SK-N-SH (cell line): ENCODE measurements at regions not wholly inside any gene's neighbourhood (a gene's known extent, or its start where the extent isn't known, plus 50 kb on each side); places are given as distances from the start of the nearest gene placed in this dataset.

Experiments
- CTCF ChIA-PET: fragments of 300-600, 350-600 bp; formaldehyde crosslinking; extraction: SDS; loops from one replicate; lab custom pipeline; 2021; lab: Yijun Ruan, JAX
- POLR2A ChIA-PET: fragments of 350-600 bp; sonication (Branson Sonifier 250); formaldehyde crosslinking; extraction: SDS; loops from one replicate; lab custom pipeline; 2020; ENCODE audit warnings: antibody characterized with exemption, inconsistent platforms; lab: Yijun Ruan, JAX
- DNase-seq: peaks from one replicate; pipeline ENCODE4 v3.0.0; 2012
- H2AFZ ChIP-seq: fragments of 200-600 bp; sonication (generic); 2 replicates; pipeline ENCODE4 v1.8.1; 2016; ENCODE audit warnings: antibody characterized with exemption, mild to moderate bottlenecking, low read depth
- H3F3A ChIP-seq: fragments of 200-600 bp; sonication (generic); replicated peaks from 2 replicates; pipeline ENCODE3; 2016; ENCODE audit warnings: antibody characterized with exemption, mild to moderate bottlenecking; ENCODE audit not compliant: insufficient read depth
- H3K27ac ChIP-seq, 2 experiments: fragments of 200-500 bp in 1 of 2; fragments of 200-600 bp in 1 of 2; sonication (Bioruptor generic) in 1 of 2; sonication (generic), shearing (Covaris generic) in 1 of 2; 2 replicates each; pipeline versions ENCODE4 v1.5.1 to v1.6.1; 2014 to 2016; ENCODE audit warnings: low read depth in 2 of 2, inconsistent platforms in 1 of 2, low read length in 1 of 2, mild to moderate bottlenecking in 1 of 2, mixed read lengths in 1 of 2
- H3K27me3 ChIP-seq: fragments of 200-600 bp; sonication (generic), shearing (Covaris generic); 2 replicates; pipeline ENCODE4 v1.6.1; 2016; ENCODE audit warnings: mixed run types; ENCODE audit not compliant: insufficient read depth
- H3K36me3 ChIP-seq, 2 experiments: fragments of 200-500 bp in 1 of 2; fragments of 200-600 bp in 1 of 2; sonication (Bioruptor generic) in 1 of 2; sonication (generic) in 1 of 2; replicated peaks in 1 of 2; 2 replicates each; pipeline versions ENCODE3 to v1.5.1; 2014 to 2016; ENCODE audit warnings: low read length in 1 of 2, mild to moderate bottlenecking in 1 of 2; ENCODE audit not compliant: insufficient read depth in 2 of 2, control insufficient read depth in 1 of 2
- H3K4me1 ChIP-seq, 2 experiments: fragments of 200-500 bp in 1 of 2; fragments of 200-600 bp in 1 of 2; sonication (Bioruptor generic) in 1 of 2; sonication (generic), shearing (Covaris generic) in 1 of 2; 2 replicates each; pipeline versions ENCODE4 v1.5.1 to v1.6.1; 2014 to 2016; ENCODE audit warnings: low read depth in 1 of 2, low read length in 1 of 2, mixed run types in 1 of 2; ENCODE audit not compliant: insufficient read depth in 2 of 2, control insufficient read depth in 1 of 2
- H3K4me2 ChIP-seq: fragments of 200-600 bp; sonication (generic), shearing (Covaris generic); 2 replicates; pipeline ENCODE4 v1.6.1; 2017; ENCODE audit warnings: mixed run types
- H3K4me3 ChIP-seq, 2 experiments: fragments of 200-500 bp in 1 of 2; fragments of 200-600 bp in 1 of 2; sonication (Bioruptor generic) in 1 of 2; sonication (generic), shearing (Covaris generic) in 1 of 2; 2 replicates each; pipeline versions ENCODE4 v1.5.1 to v1.8.1; 2014 to 2016; ENCODE audit warnings: low read depth in 2 of 2, inconsistent platforms in 1 of 2, low read length in 1 of 2, mild to moderate bottlenecking in 1 of 2, mixed read lengths in 1 of 2, moderate library complexity in 1 of 2
- H3K79me2 ChIP-seq: fragments of 200-600 bp; sonication (generic); 2 replicates; pipeline ENCODE4 v1.8.1; 2017; ENCODE audit warnings: mild to moderate bottlenecking; ENCODE audit not compliant: insufficient read depth
- H3K9ac ChIP-seq: fragments of 200-600 bp; sonication (generic); 2 replicates; pipeline ENCODE4 v1.6.1; 2017; ENCODE audit warnings: mixed run types
- H3K9me2 ChIP-seq: fragments of 200-600 bp; sonication (generic); 2 replicates; pipeline ENCODE4 v1.6.1; 2017; ENCODE audit warnings: mixed run types
- H3K9me3 ChIP-seq: fragments of 200-600 bp; sonication (generic); 2 replicates; pipeline ENCODE4 v1.6.1; 2017; ENCODE audit warnings: mixed run types, mild to moderate bottlenecking, moderate library complexity
- H4K20me1 ChIP-seq: fragments of 200-600 bp; sonication (generic); 2 replicates; pipeline ENCODE4 v1.6.1; 2017; ENCODE audit warnings: mild to moderate bottlenecking, mixed run types; ENCODE audit not compliant: insufficient read depth
- CHD2 ChIP-seq: fragments of 150-350 bp; IDR thresholded peaks from 2 replicates; pipeline ENCODE4 v1.6.1; 2018; ENCODE audit warnings: low read length; ENCODE audit not compliant: partially characterized antibody
- CTCF ChIP-seq: fragments of 200-600 bp; sonication (generic); IDR thresholded peaks from 2 replicates; pipeline ENCODE4 v1.6.1; 2017; ENCODE audit warnings: antibody characterized with exemption, mild to moderate bottlenecking, moderate library complexity
- ELF1 ChIP-seq: IDR thresholded peaks from 2 replicates; pipeline ENCODE4 v1.4.0; 2012
- EZH2phosphoT487 ChIP-seq: fragments of 200-600 bp; sonication (generic); IDR thresholded peaks from 2 replicates; pipeline ENCODE4 v1.6.1; 2017; ENCODE audit warnings: low read depth, mixed run types, mild to moderate bottlenecking, antibody characterized with exemption, moderate library complexity, borderline replicate concordance
- FOSL2 ChIP-seq: IDR thresholded peaks from 2 replicates; pipeline ENCODE4 v1.4.0; 2012; ENCODE audit warnings: low read depth, mild to moderate bottlenecking, moderate library complexity, borderline replicate concordance
- FOXM1 ChIP-seq: IDR thresholded peaks from 2 replicates; pipeline ENCODE4 v1.4.0; 2012; ENCODE audit warnings: low read depth, mild to moderate bottlenecking
- GATA2 ChIP-seq: sonication (generic); formaldehyde crosslinking; IDR thresholded peaks from 2 replicates; pipeline ENCODE4 v1.5.0; 2020; ENCODE audit warnings: mild to moderate bottlenecking, missing genetic modification reagents
- JUND ChIP-seq: IDR thresholded peaks from 2 replicates; pipeline ENCODE4 v1.4.0; 2012
- MEF2A ChIP-seq: IDR thresholded peaks from 2 replicates; pipeline ENCODE4 v1.4.0; 2012; ENCODE audit warnings: low read depth, borderline replicate concordance
- MXI1 ChIP-seq: IDR thresholded peaks from 2 replicates; pipeline ENCODE4 v1.6.1; 2012; ENCODE audit warnings: mild to moderate bottlenecking, low read depth, low read length, improper control_type of control experiment
- NFIC ChIP-seq: IDR thresholded peaks from 2 replicates; pipeline ENCODE4 v1.4.0; 2012; ENCODE audit warnings: borderline replicate concordance
- NRF1 ChIP-seq: IDR thresholded peaks from 2 replicates; pipeline ENCODE4 v1.6.1; 2012; ENCODE audit warnings: low read depth, mild to moderate bottlenecking, low read length
- POLR2AphosphoS5 ChIP-seq: IDR thresholded peaks from 2 replicates; pipeline ENCODE4 v1.6.1; 2012; ENCODE audit warnings: low read depth, low read length
- RFX5 ChIP-seq: IDR thresholded peaks from 2 replicates; pipeline ENCODE4 v1.6.1; 2012; ENCODE audit warnings: mild to moderate bottlenecking, improper control_type of control experiment, low read length
- SIN3A ChIP-seq: IDR thresholded peaks from 2 replicates; pipeline ENCODE4 v1.6.1; 2012; ENCODE audit warnings: low read depth, mild to moderate bottlenecking, low read length, moderate library complexity, borderline replicate concordance
- TEAD4 ChIP-seq: IDR thresholded peaks from 2 replicates; pipeline ENCODE4 v1.4.0; 2012; ENCODE audit warnings: mild to moderate bottlenecking, borderline replicate concordance; ENCODE audit not compliant: insufficient read depth
- USF1 ChIP-seq: IDR thresholded peaks from 2 replicates; pipeline ENCODE4 v1.4.0; 2012; ENCODE audit warnings: low read depth, borderline replicate concordance
- YY1 ChIP-seq: IDR thresholded peaks from 2 replicates; pipeline ENCODE4 v1.4.0; 2012; ENCODE audit warnings: low read depth, mild to moderate bottlenecking
- WGBS: methylation state at CpG from one replicate; pipeline ENCODE4 v1.1.6; 2017; ENCODE audit warnings: low lambda C conversion rate; 5-methylcytosine and 5-hydroxymethylcytosine counted together
- TF ChIP-seq, protein P1 (sequence below): IDR thresholded peaks from 2 replicates; pipeline ENCODE4; 2012

- no peak for TF ChIP-seq CTCF
These were observed 225.6 kb upstream of the HES1 start (continued) for GRCh38 chr3:193910310-193910709.

GRCh38 chr3:193910886-193911738, 224.8 kb upstream of the HES1 start:
- DNase-seq = no peak
- H3K4me2 ChIP-seq = no peak overlapping the region
- CTCF ChIA-PET = interaction anchor here (0.6 to 1.0 kb wide), 2 partner anchors 14 to 38 kb away, joined by 3 read pairs; no protein-coding TSS in a partner anchor
- H3K9me3 ChIP-seq = no peaks in the 10 kb centered on the region
- no peak for TF ChIP-seq TEAD4
- TF ChIP-seq MXI1 = no peak
- TF ChIP-seq SIN3A = no peak
- no peak for TF ChIP-seq NRF1
- TF ChIP-seq, protein P1, sequence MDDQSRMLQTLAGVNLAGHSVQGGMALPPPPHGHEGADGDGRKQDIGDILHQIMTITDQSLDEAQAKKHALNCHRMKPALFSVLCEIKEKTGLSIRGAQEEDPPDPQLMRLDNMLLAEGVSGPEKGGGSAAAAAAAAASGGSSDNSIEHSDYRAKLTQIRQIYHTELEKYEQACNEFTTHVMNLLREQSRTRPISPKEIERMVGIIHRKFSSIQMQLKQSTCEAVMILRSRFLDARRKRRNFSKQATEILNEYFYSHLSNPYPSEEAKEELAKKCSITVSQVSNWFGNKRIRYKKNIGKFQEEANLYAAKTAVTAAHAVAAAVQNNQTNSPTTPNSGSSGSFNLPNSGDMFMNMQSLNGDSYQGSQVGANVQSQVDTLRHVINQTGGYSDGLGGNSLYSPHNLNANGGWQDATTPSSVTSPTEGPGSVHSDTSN = no peak
- no peak for TF ChIP-seq YY1
- TF ChIP-seq FOSL2 = no peak
- no peak for TF ChIP-seq POLR2AphosphoS5
- no peak for TF ChIP-seq USF1
- TF ChIP-seq JUND = no peak
- TF ChIP-seq GATA2 = no peak
- no peak for TF ChIP-seq CHD2
- TF ChIP-seq RFX5 = no peak
- TF ChIP-seq NFIC = no peak
- no peak for TF ChIP-seq MEF2A
- TF ChIP-seq ELF1 = no peak
- no peak for TF ChIP-seq FOXM1
- TF ChIP-seq EZH2phosphoT487 = no peak
- POLR2A ChIA-PET = no interaction called here
- H3K36me3 ChIP-seq = no peaks in the 10 kb centered on the region
- no peak overlapping the region for H2AFZ ChIP-seq
- no peaks in the 10 kb centered on the region for H3K27me3 ChIP-seq
- H3K9me2 ChIP-seq = no peaks in the 10 kb centered on the region
- no peak overlapping the region for H3K27ac ChIP-seq
- no peak overlapping the region for H3K4me3 ChIP-seq
- no peaks in the 10 kb centered on the region for H3K79me2 ChIP-seq
- no peaks in the 10 kb centered on the region for H3F3A ChIP-seq
- peaks cover 0 to under 1% of the 10 kb centered on the region in 2 experiments; a peak in 1 of 4 replicates for H3K4me1 ChIP-seq
- no peaks in the 10 kb centered on the region for H4K20me1 ChIP-seq
- WGBS = 59% methylated on average over 9 of the region's 9 CpGs
- H3K9ac ChIP-seq = no peak overlapping the region
